PC-9 (cell line): ENCODE measurements at regions not wholly inside any gene's neighbourhood (a gene's known extent, or its start where the extent isn't known, plus 50 kb on each side); places are given as distances from the start of the nearest gene placed in this dataset.

Source experiments
- BruUV-seq: library from RNA; stranded (reverse); fragments of 400-500 nt; replicated peaks from 2 replicates; lab custom pipeline; 2021; lab: Mats Ljungman, UMichigan
- CTCF ChIA-PET: fragments of 300-600 bp; sonication (Branson Sonifier 250); formaldehyde crosslinking; loops from one replicate; lab custom pipeline; 2022; ENCODE audit warnings: antibody characterized with exemption; lab: Charles Lee
- POLR2A ChIA-PET: fragments of 300-600 bp; sonication (Branson Sonifier 250); formaldehyde crosslinking; loops from one replicate; lab custom pipeline; 2022; ENCODE audit warnings: antibody characterized with exemption; ENCODE audit not compliant: unreplicated experiment; lab: Charles Lee
- DNase-seq, 2 experiments: peaks; one replicate each; pipeline versions ENCODE4 v3.0.0 to v3.0.0-alpha.2; 2015 to 2022; ENCODE audit warnings: mixed read lengths in 1 of 2
- H2AFZ ChIP-seq: fragments of 200-600 bp; sonication (generic); 2 replicates; pipeline ENCODE4 v1.8.1; 2017; ENCODE audit warnings: antibody characterized with exemption
- H3F3A ChIP-seq: fragments of 200-600 bp; sonication (generic); 2 replicates; pipeline ENCODE4 v1.8.1; 2017; ENCODE audit warnings: antibody characterized with exemption, mild to moderate bottlenecking, low read depth; ENCODE audit not compliant: insufficient read depth
- H3K27ac ChIP-seq: fragments of 200-600 bp; sonication (generic); 2 replicates; pipeline ENCODE4 v1.6.1; 2016; ENCODE audit warnings: mixed run types
- H3K27me3 ChIP-seq: fragments of 200-600 bp; sonication (generic); 2 replicates; pipeline ENCODE4 v1.6.1; 2016; ENCODE audit warnings: low read depth, mixed run types; ENCODE audit not compliant: insufficient read depth
- H3K36me3 ChIP-seq: fragments of 200-600 bp; sonication (generic); 2 replicates; pipeline ENCODE4 v1.6.1; 2016; ENCODE audit warnings: low read depth, mixed run types
- H3K4me1 ChIP-seq: fragments of 200-600 bp; sonication (generic); replicated peaks from 2 replicates; pipeline ENCODE4 v1.6.1; 2016; ENCODE audit warnings: mixed run types; ENCODE audit not compliant: insufficient read depth
- H3K4me2 ChIP-seq: fragments of 200-600 bp; sonication (generic); 2 replicates; pipeline ENCODE4 v1.6.1; 2017; ENCODE audit warnings: mixed run types
- H3K4me3 ChIP-seq: fragments of 200-600 bp; sonication (generic); 2 replicates; pipeline ENCODE4 v1.6.1; 2016; ENCODE audit warnings: mixed run types
- H3K79me2 ChIP-seq: fragments of 200-600 bp; sonication (generic); 2 replicates; pipeline ENCODE4 v1.6.1; 2017; ENCODE audit warnings: low read depth, mixed run types
- H3K9me2 ChIP-seq: fragments of 200-600 bp; sonication (generic); 2 replicates; pipeline ENCODE4 v1.8.1; 2017; ENCODE audit warnings: mild to moderate bottlenecking; ENCODE audit not compliant: insufficient read depth
- H3K9me3 ChIP-seq: fragments of 200-600 bp; sonication (generic); 2 replicates; pipeline ENCODE4 v1.8.1; 2016; ENCODE audit warnings: low read depth; ENCODE audit not compliant: insufficient read depth
- H4K20me1 ChIP-seq: fragments of 200-600 bp; sonication (generic); 2 replicates; pipeline ENCODE4 v1.8.1; 2017; ENCODE audit not compliant: insufficient read depth
- EZH2 ChIP-seq: fragments of 200-600 bp; sonication (generic); IDR thresholded peaks from 2 replicates; pipeline ENCODE4 v1.8.0; 2017; ENCODE audit warnings: antibody characterized with exemption, low read depth
- intact Hi-C: fragments of 100-400 bp; cut with micrococcal nuclease; formaldehyde crosslinking; loops from one replicate; pipeline ENCODE4 v1.10.0; 2022; ENCODE audit not compliant: unreplicated experiment
- TF ChIP-seq, protein P1 (sequence below): fragments of 200-600 bp; sonication (generic); conservative IDR thresholded peaks from 2 replicates; pipeline ENCODE4 v1.6.1; 2017; ENCODE audit warnings: mixed run types, antibody characterized with exemption, mild to moderate bottlenecking, moderate library complexity

DNA sequence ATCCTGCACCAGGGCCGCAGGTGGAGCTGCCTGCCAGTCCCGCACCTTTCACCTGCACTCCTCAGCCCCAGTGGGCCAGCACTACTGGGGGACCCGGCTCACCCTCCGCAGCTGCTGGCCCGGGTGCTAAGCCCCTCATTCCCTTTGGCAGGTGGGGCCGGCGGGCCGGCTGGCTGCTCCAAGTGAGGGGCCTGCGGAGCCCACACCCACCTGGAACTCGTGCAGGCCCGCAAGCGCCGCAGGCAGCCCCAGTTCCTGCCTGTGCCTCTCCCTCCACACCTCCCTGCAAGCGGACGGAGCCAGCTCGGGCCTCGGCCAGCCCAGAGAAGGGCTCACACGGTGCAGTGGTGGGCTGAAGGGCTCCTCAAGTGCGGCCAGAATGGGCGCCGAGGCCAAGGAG lies 199.0 kb upstream of the HS3ST5 start:
- BruUV-seq = no TSS peak

DNA sequence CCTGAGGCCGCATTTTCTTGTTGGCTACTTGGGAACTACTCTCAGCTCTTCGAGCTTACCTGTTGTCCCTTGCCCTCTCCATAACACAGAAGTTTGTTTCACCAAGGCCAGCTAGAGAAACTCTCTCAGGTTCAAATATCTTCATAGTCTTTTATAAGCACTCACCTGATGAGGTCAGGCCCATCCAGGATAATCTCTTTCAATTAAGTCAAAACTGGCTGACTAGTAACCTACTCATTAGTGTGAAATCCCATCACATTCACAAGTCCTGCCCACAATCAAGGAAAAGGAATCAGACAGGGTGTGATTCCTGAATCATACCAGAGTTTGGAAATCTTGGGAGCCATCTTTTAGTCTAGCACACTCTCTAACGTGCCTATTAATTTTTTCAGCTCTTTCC lies 195.2 kb upstream of the HS3ST5 start:
- TF ChIP-seq EZH2 = no peak
- TF ChIP-seq, protein P1, sequence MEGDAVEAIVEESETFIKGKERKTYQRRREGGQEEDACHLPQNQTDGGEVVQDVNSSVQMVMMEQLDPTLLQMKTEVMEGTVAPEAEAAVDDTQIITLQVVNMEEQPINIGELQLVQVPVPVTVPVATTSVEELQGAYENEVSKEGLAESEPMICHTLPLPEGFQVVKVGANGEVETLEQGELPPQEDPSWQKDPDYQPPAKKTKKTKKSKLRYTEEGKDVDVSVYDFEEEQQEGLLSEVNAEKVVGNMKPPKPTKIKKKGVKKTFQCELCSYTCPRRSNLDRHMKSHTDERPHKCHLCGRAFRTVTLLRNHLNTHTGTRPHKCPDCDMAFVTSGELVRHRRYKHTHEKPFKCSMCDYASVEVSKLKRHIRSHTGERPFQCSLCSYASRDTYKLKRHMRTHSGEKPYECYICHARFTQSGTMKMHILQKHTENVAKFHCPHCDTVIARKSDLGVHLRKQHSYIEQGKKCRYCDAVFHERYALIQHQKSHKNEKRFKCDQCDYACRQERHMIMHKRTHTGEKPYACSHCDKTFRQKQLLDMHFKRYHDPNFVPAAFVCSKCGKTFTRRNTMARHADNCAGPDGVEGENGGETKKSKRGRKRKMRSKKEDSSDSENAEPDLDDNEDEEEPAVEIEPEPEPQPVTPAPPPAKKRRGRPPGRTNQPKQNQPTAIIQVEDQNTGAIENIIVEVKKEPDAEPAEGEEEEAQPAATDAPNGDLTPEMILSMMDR = no peak
- H3K9me3 ChIP-seq = no peaks in the 10 kb centered on the region
- H2AFZ ChIP-seq = no peak overlapping the region
- H3K79me2 ChIP-seq = no peaks in the 10 kb centered on the region
- no peak for DNase-seq
- no TSS peak for BruUV-seq
- ChIA-PET POLR2A (no interaction called here), CTCF (no interaction called here)
- H3K4me3 ChIP-seq = no peak overlapping the region
- no peaks in the 10 kb centered on the region for H3K9me2 ChIP-seq
- intact Hi-C loops = no loop called here
- H3K27ac ChIP-seq = no peak overlapping the region
- no peaks in the 10 kb centered on the region for H3K27me3 ChIP-seq
- no peaks in the 10 kb centered on the region for H3K4me1 ChIP-seq
- no peaks in the 10 kb centered on the region for H3K36me3 ChIP-seq
- H3F3A ChIP-seq = no peaks in the 10 kb centered on the region
- no peaks in the 10 kb centered on the region for H4K20me1 ChIP-seq
- no peak overlapping the region for H3K4me2 ChIP-seq

More for the DNA sequence above, 199.0 kb upstream of the HS3ST5 start:
- Histone ChIP-seq H3K4me1 (no peaks in the 10 kb centered on the region), H3K36me3 (no peaks in the 10 kb centered on the region), H3F3A (no peaks in the 10 kb centered on the region), H3K9me2 (no peaks in the 10 kb centered on the region), H3K4me3 (no peak overlapping the region), H3K9me3 (no peaks in the 10 kb centered on the region), H3K79me2 (no peaks in the 10 kb centered on the region), H2AFZ (no peak overlapping the region), H3K4me2 (no peak overlapping the region), H4K20me1 (no peaks in the 10 kb centered on the region), H3K27me3 (no peaks in the 10 kb centered on the region), H3K27ac (no peak overlapping the region)
- no peak for TF ChIP-seq EZH2
- TF ChIP-seq, protein P1 = no peak
- ChIA-PET CTCF (no interaction called here), POLR2A (no interaction called here)
- intact Hi-C loops = no loop called here
- no peak for DNase-seq

DNA sequence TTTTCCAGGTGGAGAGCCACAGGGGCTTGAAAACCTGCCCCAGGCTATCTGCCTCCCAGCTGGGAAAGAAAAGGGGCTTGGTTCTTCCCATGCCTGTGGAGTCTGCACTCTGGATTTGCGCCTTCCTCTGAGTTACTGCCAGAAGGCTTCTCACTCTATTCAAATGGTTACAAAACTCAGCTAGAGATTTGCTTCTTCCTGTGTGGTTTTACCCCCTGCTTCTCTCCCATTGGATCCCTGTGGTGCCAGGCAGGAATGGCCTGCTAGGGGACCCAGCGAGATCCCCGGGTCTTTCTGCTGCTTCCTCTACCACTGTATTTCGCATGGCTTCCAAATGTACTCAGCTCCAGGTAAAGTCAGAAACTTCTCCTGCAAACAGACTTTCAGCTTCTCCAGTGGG lies 192.0 kb upstream of the HS3ST5 start:
- POLR2A ChIA-PET = no interaction called here
- Histone ChIP-seq H3K9me2 (no peaks in the 10 kb centered on the region), H3K4me3 (no peak overlapping the region), H3K4me1 (no peaks in the 10 kb centered on the region), H3K36me3 (no peaks in the 10 kb centered on the region), H3K9me3 (no peaks in the 10 kb centered on the region), H3F3A (no peaks in the 10 kb centered on the region), H3K27ac (no peak overlapping the region), H4K20me1 (no peaks in the 10 kb centered on the region), H3K4me2 (no peak overlapping the region), H3K27me3 (no peaks in the 10 kb centered on the region), H2AFZ (no peak overlapping the region), H3K79me2 (no peaks in the 10 kb centered on the region)
- TF ChIP-seq, protein P1 = no peak
- no peak for TF ChIP-seq EZH2
- CTCF ChIA-PET = no interaction called here
- intact Hi-C loops = no loop called here
- no TSS peak for BruUV-seq
- no peak for DNase-seq
